Activated naive CD8-positive, alpha-beta T cell treated with anti-CD3 and anti-CD28 coated beads, Interleukin-2, amount 50 U/mL, for 24 hours (primary cell): ENCODE measurements at regions not wholly inside any gene's neighbourhood (a gene's known extent, or its start where the extent isn't known, plus 50 kb on each side); places are given as distances from the start of the nearest gene placed in this dataset.
"Not testable (repeated sequence)": the region's sequence is repeated elsewhere in the genome, so short reads cannot be mapped to it uniquely, and the experiment has no call there.

Source experiments
- ATAC-seq: fragments of 150-1000 bp; cut with Tn5 transposase; one replicate; pipeline ENCODE4 v1.10.0; 2021
- DNase-seq: peaks from one replicate; pipeline ENCODE4 v3.0.0; 2021
- H3K27ac Mint-ChIP-seq: one replicate; pipeline ENCODE4 v1.8.0; 2021; ENCODE audit warnings: mild to moderate bottlenecking, mixed read lengths
- H3K27me3 Mint-ChIP-seq: one replicate; pipeline ENCODE4 v1.8.0; 2021; ENCODE audit warnings: mixed read lengths
- H3K36me3 Mint-ChIP-seq: one replicate; pipeline ENCODE4 v1.8.0; 2021; ENCODE audit warnings: low read depth, mixed read lengths
- H3K4me1 Mint-ChIP-seq: one replicate; pipeline ENCODE4 v1.8.0; 2021; ENCODE audit warnings: mixed read lengths
- H3K4me3 Mint-ChIP-seq: one replicate; pipeline ENCODE4 v1.8.0; 2021; ENCODE audit warnings: mild to moderate bottlenecking, moderate library complexity, mixed read lengths
- H3K9me3 Mint-ChIP-seq: one replicate; pipeline ENCODE4 v1.8.0; 2021; ENCODE audit warnings: mixed read lengths

- ATAC-seq = no peak
- peaks cover 12% of the 10 kb centered on the region for H3K9me3 Mint-ChIP-seq
- H3K4me1 Mint-ChIP-seq = no peaks in the 10 kb centered on the region
- no peak overlapping the region for H3K27ac Mint-ChIP-seq
- no peak overlapping the region for H3K4me3 Mint-ChIP-seq
- no peak for DNase-seq
- H3K27me3 Mint-ChIP-seq = no peaks in the 10 kb centered on the region
- peaks cover 3% of the 10 kb centered on the region for H3K36me3 Mint-ChIP-seq
Observed at GRCh38 chr1:61561666-61562065, 163.3 kb downstream of the TM2D1 start.

- no peaks in the 10 kb centered on the region for H3K4me1 Mint-ChIP-seq
- H3K27me3 Mint-ChIP-seq = peaks cover 2% of the 10 kb centered on the region
- H3K9me3 Mint-ChIP-seq = peaks cover 12% of the 10 kb centered on the region
- DNase-seq = no peak
- no peak overlapping the region for H3K27ac Mint-ChIP-seq
- ATAC-seq = no peak
- H3K36me3 Mint-ChIP-seq = peaks cover 3% of the 10 kb centered on the region
- no peak overlapping the region for H3K4me3 Mint-ChIP-seq
Observed at GRCh38 chr1:61560385-61560784, 164.6 kb downstream of the TM2D1 start.

GRCh38 chr1:61556631-61557030 is 168.3 kb downstream of the TM2D1 start:
- H3K27me3 Mint-ChIP-seq = peaks cover 5% of the 10 kb centered on the region

GRCh38 chr1:61552630-61553305 is 172.2 kb downstream of the TM2D1 start:
- Mint-ChIP-seq H3K4me3 (no peak overlapping the region), H3K27ac (no peak overlapping the region), H3K9me3 (peaks cover 6% of the 10 kb centered on the region), H3K36me3 (no peaks in the 10 kb centered on the region), H3K27me3 (peaks cover 6% of the 10 kb centered on the region), H3K4me1 (no peaks in the 10 kb centered on the region)
- DNase-seq (no peak), ATAC-seq (no peak)

More at GRCh38 chr1:61556631-61557030, 168.3 kb downstream of the TM2D1 start:
- no peak for ATAC-seq
- Mint-ChIP-seq H3K4me3 (no peak overlapping the region), H3K9me3 (peaks cover 6% of the 10 kb centered on the region), H3K4me1 (no peaks in the 10 kb centered on the region), H3K27ac (no peak overlapping the region), H3K36me3 (no peaks in the 10 kb centered on the region)
- DNase-seq = no peak

- not testable (repeated sequence) for H3K27me3 Mint-ChIP-seq, H3K9me3 Mint-ChIP-seq, H3K36me3 Mint-ChIP-seq, H3K27ac Mint-ChIP-seq, ATAC-seq, H3K4me3 Mint-ChIP-seq
- peak; percentile 3 for DNase-seq
- peaks cover 18% of the 10 kb centered on the region for H3K4me1 Mint-ChIP-seq
Observed at GRCh38 chr1:61547302-61547701, 177.6 kb downstream of the TM2D1 start.

- not testable (repeated sequence) for H3K27ac Mint-ChIP-seq, H3K9me3 Mint-ChIP-seq, DNase-seq, H3K4me3 Mint-ChIP-seq, H3K36me3 Mint-ChIP-seq, ATAC-seq, H3K27me3 Mint-ChIP-seq
- H3K4me1 Mint-ChIP-seq = peaks cover 18% of the 10 kb centered on the region
Observed at GRCh38 chr1:61544870-61545269, 180.1 kb downstream of the TM2D1 start.

- H3K9me3 Mint-ChIP-seq, DNase-seq, ATAC-seq, H3K27me3 Mint-ChIP-seq, H3K4me3 Mint-ChIP-seq, H3K27ac Mint-ChIP-seq, H3K36me3 Mint-ChIP-seq: not testable (repeated sequence)
- peaks cover 18% of the 10 kb centered on the region for H3K4me1 Mint-ChIP-seq
Observed at GRCh38 chr1:61543498-61543897, 181.4 kb downstream of the TM2D1 start.

- no peak overlapping the region for H3K4me3 Mint-ChIP-seq
- no peak overlapping the region for H3K27ac Mint-ChIP-seq
- H3K27me3 Mint-ChIP-seq = no peaks in the 10 kb centered on the region
- no peaks in the 10 kb centered on the region for H3K36me3 Mint-ChIP-seq
- peaks cover 3% of the 10 kb centered on the region for H3K9me3 Mint-ChIP-seq
- ATAC-seq (no peak), DNase-seq (no peak)
- H3K4me1 Mint-ChIP-seq = peaks cover 13% of the 10 kb centered on the region
Observed at GRCh38 chr1:61539720-61540462, 185.1 kb downstream of the TM2D1 start.

GRCh38 chr1:61538228-61538627 is 186.7 kb downstream of the TM2D1 start:
- DNase-seq = no peak
- Mint-ChIP-seq H3K4me1 (peaks cover 9% of the 10 kb centered on the region), H3K36me3 (no peaks in the 10 kb centered on the region), H3K27me3 (no peaks in the 10 kb centered on the region), H3K4me3 (no peak overlapping the region), H3K27ac (no peak overlapping the region), H3K9me3 (peaks cover 3% of the 10 kb centered on the region)
- ATAC-seq = no peak

DNA sequence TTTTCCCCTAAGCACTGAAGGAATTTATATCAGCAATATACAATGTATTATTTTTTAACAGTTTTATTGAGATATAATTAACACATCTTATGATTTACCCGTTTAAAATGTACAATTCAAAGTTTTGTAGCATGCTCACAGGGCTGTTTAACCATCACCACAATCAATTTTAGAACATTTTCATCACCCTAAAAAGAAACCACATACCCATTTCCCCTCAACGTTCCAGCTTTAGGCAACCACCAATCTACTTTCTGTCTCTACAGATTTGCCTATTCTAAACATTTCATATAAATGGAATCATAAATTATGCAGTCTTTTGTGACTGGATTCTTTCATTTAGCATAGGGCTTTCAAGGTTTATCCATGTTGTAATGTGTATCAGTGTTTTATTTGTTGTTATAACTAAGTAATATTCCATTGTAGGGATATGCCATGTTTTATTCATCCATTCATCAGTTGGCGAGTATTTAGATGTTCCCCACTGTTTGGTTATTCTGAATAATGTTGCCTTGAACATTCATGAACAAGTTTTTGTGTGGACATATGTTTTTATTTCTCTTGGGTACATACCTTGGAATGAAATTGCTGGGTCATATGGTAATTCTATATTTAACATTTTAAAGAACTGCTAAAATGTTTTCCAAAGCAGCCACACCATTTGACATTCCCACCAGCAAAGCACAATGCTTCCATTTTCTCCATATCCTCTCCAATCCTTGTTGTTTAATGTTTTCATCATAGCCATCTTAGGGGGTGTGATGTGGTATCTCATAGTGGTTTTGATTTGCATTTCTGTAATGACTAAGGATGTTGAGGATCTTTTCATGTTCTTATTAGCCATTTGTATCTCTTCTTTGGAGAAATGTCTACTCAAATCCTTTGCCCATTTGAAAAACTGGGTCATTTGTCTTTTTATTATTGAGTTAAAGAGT is 188.5 kb downstream of the TM2D1 start:
- no peak overlapping the region for H3K27ac Mint-ChIP-seq
- H3K36me3 Mint-ChIP-seq = no peaks in the 10 kb centered on the region
- peaks cover 9% of the 10 kb centered on the region for H3K4me1 Mint-ChIP-seq
- no peaks in the 10 kb centered on the region for H3K27me3 Mint-ChIP-seq
- no peak for ATAC-seq
- no peaks in the 10 kb centered on the region for H3K9me3 Mint-ChIP-seq
- H3K4me3 Mint-ChIP-seq = no peak overlapping the region
- DNase-seq = no peak

GRCh38 chr1:61534847-61535246 is 190.1 kb downstream of the TM2D1 start:
- Mint-ChIP-seq H3K4me1 (peaks cover 9% of the 10 kb centered on the region), H3K9me3 (no peaks in the 10 kb centered on the region), H3K27me3 (no peaks in the 10 kb centered on the region), H3K36me3 (no peaks in the 10 kb centered on the region), H3K4me3 (no peak overlapping the region), H3K27ac (no peak overlapping the region)
- ATAC-seq (no peak), DNase-seq (no peak)

DNA sequence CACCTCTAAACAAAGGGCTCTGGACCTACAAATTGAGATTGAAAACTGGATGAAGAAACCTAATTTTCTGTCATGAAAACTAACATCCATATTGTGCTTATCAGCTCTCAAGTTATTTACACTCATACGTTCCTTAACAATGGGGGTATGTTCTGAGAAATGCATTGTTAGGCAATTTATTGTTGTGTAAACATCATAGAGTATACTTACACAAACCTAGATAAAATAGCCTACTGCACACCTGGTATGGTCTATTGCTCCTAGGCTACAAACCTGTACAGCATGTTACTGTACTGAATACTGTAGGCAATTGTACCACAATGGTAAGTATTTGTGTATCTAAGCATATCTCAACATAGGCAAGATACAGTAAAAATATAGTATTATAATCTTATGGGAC is 191.4 kb downstream of the TM2D1 start:
- ATAC-seq (no peak), DNase-seq (no peak)
- H3K9me3 Mint-ChIP-seq = no peaks in the 10 kb centered on the region
- peaks cover 9% of the 10 kb centered on the region for H3K4me1 Mint-ChIP-seq
- no peak overlapping the region for H3K27ac Mint-ChIP-seq
- no peaks in the 10 kb centered on the region for H3K27me3 Mint-ChIP-seq
- no peak overlapping the region for H3K4me3 Mint-ChIP-seq
- no peaks in the 10 kb centered on the region for H3K36me3 Mint-ChIP-seq

DNA sequence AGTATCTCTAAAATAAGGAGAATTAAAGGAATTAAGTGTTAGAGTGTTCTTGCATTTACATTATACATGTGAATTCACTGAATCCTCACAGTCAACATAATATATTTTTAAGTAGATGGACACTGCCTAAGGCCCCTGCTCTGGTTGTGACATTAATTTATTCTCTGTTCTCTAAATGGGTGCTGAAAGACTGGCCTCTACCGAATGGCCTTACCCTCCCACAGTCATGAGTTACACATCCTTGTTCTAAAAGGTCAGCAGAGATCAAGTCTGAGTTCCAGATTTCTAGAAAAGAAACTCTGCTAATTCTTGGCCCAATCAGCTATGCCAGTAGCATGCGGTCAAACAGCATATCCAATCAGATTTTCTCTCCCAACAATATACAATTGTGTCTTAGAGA is 193.2 kb downstream of the TM2D1 start:
- Mint-ChIP-seq H3K4me1 (peaks cover 5% of the 10 kb centered on the region), H3K27me3 (no peaks in the 10 kb centered on the region), H3K9me3 (no peaks in the 10 kb centered on the region), H3K27ac (no peak overlapping the region), H3K4me3 (no peak overlapping the region), H3K36me3 (no peaks in the 10 kb centered on the region)
- DNase-seq (no peak), ATAC-seq (no peak)

- peaks cover 6% of the 10 kb centered on the region for H3K27me3 Mint-ChIP-seq
- H3K27ac Mint-ChIP-seq = no peak overlapping the region
- no peaks in the 10 kb centered on the region for H3K4me1 Mint-ChIP-seq
- DNase-seq (no peak), ATAC-seq (no peak)
- H3K36me3 Mint-ChIP-seq = no peaks in the 10 kb centered on the region
- H3K4me3 Mint-ChIP-seq = no peak overlapping the region
- H3K9me3 Mint-ChIP-seq = no peaks in the 10 kb centered on the region
Observed at GRCh38 chr1:61523893-61524605, 200.9 kb downstream of the TM2D1 start.
